Bone marrow (tissue), 2 donors: ENCODE measurements at regions not wholly inside any gene's neighbourhood (a gene's known extent, or its start where the extent isn't known, plus 50 kb on each side); places are given as distances from the start of the nearest gene placed in this dataset.
"Not testable (repeated sequence)": the region's sequence is repeated elsewhere in the genome, so short reads cannot be mapped to it uniquely, and the experiment has no call there.

Source experiments
- DNase-seq, 2 donors: peaks; one replicate each; lab custom pipeline; 2025; lab: John Stamatoyannopoulos, UW

DNA sequence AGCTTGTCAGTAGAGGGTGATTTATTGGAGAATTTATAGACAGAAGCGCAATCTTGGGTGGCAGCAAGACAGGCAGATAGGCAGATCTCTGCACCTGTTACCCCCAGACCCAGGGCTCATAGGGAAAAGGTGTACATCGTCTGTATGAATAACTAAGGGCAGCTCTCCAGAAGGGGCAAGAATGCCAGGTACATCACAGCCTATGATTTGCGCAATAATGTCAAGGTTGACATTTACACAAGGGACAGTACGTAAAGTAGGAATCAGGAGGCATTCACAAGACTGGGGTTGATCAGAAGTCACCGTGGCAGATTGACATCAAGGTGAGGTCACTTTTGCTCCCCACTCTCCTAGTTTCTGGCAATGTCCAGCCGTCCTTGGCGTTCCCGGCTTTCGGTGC is 524.1 kb downstream of the TRIML1 start:
- DNase-seq: no peak

DNA sequence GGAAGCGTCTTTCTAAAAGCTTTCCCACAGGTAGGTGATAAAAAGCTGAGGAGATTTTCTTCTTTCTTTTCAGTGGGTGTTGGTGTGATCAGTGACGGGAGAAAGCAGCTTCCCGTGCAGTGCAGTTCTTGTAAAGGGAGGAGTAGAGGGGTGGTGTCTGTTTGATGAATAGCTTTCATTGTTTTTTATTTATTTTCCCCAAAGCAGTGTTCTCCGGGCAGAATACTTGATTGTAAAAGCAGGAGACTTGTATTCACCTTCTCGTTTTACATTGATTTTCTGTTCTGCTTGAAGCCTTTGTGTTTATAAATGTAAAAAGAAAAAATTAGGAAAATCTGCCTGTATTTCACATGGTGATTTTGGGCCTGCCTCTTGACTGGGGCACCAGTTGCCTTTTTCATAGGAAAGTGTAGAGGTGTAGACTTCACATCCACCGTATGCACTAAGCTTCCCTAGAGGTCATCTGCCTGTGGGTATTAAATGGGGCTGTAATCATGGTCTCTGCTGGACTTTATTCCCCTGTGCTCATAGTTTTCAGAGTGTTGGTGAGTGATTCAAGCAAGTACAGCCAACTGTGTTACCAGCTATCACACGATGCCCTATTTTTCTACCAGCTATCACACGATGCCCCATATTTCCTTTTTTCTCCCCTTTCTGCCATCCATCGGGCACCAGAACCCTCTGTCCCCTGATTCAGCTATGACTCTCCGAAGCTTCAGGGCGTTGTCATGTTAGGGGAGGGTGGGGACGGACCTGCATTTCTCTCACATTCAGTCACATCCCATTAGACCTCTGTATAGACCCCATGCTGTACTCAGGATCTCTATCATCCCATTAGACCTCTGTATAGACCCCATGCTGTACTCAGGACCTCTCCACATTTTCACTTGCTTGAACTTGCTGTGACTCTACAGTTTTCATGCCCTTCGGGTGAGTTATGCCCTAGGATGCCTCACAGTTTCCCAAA is 526.5 kb downstream of the TRIML1 start:
- no peak for DNase-seq

DNA sequence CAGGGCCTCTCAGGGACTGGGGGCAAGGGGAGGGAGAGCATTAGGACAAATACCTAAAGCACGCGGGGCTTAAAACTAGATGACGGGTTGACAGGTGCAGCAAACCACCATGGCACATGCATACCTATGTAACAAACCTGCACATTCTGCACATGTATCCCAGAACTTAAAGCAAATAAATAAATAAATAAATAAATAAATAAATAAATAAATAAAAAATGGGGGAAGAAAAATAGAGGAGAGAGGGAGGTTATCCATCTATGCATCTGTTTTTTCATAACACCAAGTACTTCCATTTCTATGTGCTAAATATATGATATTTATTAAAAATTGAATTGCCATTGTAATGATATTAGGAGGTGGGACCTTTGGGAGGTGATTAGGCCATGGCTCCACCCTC is 539.5 kb downstream of the TRIML1 start:
- DNase-seq: not testable (repeated sequence)

DNA sequence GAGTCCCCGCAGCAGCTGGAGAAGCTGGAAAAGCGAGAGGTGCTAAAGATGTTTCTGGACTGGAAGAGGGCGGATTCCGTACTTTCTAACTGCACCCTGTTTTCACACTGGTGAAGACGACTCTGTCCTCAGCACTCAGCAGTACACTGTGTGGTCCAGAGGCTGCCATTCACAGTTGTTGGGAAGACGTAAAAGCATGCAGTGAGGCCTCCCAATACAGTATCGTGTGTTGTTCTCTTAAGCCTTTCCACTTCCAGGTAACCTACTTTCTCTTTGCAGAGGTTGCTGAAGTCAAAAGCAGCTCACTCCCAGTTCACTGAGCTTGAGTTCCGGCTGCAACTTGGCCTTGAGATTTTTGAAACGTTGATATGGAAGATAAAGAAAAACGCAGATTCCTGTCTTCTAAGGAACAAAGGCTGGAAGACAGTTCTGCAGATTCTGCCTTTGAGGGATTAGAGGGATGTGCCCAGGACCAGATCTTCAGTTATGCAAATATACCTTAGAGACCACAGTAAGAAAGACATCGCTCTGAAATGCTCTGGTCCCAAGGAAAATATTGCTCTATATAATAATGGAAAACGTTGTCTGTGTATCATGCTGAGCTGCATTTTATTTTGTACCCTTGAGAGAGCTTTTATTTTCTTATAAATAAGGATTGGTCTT is 540.9 kb downstream of the TRIML1 start:
- DNase-seq: no peak

DNA sequence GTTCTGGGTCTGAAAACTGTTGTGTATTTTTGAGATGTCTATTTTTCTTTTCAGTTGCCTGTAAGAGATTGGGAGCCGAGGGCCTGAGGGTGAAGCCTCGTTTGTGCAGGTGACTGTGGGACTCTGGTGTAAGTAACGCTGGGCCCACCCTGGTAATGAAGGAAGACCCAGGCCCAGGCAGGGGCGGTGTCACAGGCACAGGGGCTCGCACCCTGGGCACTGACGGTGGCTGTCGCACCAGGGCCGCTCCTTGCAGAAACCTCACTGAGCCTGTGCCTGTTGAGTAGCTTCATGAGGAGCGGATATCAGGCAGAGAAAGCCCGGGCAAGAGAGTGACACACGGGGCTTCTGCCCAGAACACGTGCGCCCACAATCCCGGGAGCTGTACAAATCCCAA is 541.4 kb downstream of the TRIML1 start:
- no peak for DNase-seq

DNA sequence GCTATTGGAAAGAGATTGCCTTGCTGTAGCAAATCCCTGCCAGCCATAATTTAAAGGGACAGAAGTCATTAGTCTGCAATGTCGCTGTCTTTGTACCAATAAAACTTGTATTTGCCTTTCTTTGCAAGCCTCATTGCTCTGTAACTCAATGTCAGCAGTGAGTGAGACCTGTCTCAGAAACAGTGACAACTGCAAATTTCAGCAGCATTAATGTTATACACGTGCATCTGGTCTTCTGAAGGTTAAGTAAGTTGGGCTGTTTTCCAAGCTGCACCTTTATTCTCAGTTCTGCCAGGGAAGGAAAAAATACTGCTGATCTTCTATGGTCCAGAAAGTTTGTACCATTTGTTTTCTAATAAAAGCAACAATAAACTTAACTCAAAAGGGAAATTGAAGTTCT is 543.1 kb downstream of the TRIML1 start:
- DNase-seq: no peak

DNA sequence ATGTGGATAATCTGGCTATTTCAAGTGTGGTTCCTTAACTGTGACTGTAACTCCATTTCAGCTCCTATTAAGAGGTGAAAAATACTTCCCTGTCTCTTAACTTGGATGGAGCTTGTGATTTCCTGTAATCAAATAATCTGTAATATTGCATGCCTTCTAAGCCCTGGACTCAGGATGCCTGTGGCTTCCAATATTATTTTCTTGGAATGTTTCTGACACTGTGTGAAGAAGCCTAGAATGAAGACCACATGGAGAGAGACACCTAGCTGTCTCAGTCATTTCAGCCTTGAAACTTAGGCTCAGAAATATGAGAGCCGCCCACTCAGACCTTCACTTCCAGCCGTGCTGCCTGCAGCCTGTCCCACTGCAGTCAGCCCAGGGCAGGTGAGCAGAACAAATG is 544.3 kb downstream of the TRIML1 start:
- no peak for DNase-seq

DNA sequence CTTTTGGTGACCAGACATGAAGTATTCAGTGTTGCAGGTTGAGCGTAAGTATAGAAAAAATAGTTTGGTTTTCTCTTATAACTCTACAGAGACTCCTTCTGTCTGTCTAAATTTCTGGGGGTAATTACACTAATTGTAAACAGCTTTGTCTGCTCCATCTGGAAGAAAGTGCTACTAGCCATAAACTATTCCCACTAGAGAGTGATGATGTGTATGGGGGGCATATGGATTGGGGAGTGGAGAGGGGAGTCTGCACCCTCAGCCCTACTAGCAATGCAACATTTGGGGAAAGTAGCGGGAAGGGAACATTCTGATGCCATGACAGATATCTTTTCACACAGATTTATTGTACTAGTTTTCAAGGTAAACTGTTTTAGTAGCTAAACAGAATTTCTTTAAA is 549.7 kb downstream of the TRIML1 start:
- DNase-seq: no peak

DNA sequence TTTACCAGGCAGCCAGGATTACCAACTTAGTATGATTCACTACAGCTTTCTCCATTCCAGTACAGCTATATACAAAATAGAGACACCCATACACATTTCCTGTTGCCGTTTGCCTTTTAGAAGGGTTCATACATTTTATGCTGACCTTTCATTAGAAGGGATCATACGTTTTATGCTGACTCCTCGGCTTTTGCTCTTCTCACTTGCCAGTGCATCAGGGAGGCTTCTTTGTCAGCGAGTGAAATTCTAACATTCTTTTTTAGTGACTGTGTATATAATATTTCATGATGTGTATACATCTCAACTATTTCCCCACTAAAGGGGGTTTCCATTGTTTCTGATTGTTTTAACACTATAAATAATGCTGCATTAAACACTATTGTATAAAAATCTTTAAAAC is 552.6 kb downstream of the TRIML1 start:
- no peak for DNase-seq

DNA sequence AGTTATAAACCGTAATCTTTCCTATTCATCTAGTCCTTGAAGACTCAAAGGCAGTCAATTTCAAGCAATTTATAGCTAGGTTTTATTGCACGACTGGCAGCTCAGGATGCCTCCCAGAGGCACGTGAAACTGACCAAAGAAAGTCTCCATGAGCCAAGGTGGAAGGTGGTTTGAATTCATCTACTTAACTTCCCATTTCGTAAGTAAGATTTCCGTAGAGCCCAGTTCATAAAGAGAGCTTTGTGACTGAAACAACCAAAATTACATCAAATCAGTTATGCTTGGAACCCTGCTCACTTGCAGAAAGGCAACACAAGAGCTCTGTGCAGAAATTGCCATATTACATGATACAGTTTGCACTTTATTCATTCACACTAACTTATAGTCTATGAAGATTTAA is 556.0 kb downstream of the TRIML1 start:
- no peak for DNase-seq

DNA sequence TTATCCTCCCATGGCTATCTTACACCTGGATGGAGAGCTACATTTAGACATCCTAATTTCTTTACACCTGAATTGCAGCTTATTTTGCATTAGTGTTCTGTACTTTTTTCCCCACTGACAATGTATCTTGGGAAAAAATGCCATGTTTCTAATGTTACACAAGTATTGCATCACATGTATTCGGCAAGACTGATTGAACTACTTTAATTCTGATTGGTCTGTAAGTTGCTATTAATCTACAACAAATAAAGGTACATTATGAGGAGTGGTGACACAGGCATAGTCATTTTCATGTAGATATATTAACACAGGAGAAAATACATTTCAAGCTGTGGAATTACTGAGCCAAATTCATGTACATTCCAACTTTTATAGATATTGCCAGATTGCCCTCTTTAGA is 558.0 kb downstream of the TRIML1 start:
- DNase-seq: no peak

DNA sequence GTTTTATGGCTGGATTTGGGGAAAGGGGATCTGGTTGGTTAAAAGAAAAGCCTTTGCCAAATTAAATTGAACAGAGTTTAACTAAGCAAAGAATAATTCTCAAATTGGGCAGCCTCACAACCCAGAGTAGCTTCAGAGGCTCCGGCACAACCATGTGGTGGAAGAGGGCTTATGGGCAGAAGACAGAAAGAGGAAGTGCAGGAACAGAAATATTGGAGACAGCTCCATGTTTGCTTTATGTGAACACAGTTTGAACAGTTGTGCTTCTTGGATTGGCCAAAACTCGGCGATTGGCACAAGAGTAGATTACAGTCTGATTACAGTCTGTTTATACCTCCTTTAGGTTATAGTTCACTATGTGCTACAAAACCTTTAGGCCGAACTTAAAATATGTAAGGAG is 562.7 kb downstream of the TRIML1 start:
- no peak for DNase-seq

DNA sequence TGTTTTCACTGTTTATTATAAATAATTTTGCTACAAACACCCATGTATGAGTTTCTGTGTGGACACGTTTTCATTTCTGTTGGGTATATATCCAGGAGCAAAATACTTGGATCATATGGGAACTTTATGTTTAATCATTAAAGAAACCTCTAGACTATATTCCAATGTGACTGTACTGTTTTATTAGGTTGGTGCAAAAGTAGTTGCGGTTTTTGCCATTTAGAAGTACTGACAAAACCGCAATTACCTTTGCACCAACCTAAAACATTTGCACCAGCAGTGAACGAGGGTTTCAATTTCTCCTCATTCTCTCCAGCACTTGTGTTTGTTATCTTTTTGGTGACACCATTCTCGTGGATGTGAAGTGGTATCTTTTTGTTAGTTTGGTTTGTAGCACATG is 565.0 kb downstream of the TRIML1 start:
- DNase-seq: no peak

DNA sequence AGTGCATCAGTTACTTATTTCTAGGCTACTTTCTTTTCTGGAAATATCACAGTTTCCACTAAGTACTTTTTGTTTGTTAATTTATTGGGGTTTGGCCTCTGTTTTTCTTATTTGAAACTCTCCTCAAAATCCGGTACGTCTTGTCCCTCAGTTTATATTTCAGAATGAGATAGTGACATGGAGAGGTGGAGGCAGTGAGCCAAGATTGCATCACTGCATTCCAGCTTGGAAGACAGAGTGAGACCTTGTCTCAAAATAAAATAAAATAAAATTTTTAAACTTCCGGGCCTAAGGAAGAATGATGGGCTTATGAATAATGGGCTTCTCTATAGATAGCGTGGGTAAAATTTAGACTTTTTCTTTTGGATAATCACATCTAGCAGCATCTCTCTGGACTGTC is 567.8 kb downstream of the TRIML1 start:
- DNase-seq: no peak

DNA sequence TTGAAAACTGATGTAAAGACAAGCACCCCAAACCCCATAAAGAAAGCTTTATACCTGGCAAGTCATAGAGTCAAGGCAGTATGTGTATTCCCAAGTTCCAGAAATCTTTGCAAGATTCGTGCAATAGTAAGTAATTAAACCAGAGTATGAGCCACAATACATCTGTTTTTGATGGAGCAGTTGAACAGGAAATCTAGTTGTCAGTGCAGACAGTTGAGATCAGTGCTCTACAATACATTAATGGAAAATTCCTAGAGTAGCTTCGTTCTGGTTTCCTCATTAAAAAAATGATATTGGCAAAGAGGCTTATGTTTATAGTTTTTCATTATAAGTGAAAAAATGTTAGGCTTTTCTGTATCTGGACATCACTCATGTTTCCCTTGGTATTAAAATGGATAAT is 575.3 kb downstream of the TRIML1 start:
- no peak for DNase-seq

DNA sequence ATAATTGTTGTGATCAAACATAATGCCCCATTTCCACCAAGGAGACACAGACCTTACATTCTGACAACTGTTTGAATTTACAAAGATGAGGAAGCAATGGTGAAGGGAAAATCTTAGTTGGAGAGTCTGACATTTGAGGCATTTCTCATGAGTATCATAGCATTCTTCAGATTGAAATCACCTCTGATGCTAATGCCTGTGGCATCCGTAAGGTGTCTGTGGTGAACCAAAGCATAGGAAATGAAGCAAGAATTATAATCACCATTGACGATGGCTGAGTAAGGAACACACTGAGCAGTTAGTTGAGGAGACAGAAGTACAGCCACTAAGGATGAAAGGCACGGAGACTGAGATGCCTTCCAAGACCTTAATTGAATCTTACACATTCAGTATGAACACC is 575.7 kb downstream of the TRIML1 start:
- no peak for DNase-seq

DNA sequence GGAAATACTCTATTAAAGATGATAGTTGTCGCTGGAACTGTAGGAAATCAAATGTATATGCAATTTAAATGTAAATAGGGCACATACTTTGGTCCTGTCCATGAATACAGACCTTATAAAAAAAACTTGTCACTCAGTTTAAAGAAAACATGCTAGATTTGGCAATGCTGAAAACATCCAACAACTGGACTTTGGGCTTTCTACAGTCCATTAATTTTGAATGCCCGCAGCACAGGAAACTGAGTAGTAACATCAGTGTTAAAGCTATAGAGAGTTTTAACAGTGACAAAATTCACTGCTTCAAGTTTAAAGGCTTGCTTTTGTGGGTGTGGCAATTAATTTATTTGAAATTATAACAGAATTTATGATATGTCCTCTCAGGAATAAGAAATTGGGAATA is 578.4 kb downstream of the TRIML1 start:
- no peak for DNase-seq

DNA sequence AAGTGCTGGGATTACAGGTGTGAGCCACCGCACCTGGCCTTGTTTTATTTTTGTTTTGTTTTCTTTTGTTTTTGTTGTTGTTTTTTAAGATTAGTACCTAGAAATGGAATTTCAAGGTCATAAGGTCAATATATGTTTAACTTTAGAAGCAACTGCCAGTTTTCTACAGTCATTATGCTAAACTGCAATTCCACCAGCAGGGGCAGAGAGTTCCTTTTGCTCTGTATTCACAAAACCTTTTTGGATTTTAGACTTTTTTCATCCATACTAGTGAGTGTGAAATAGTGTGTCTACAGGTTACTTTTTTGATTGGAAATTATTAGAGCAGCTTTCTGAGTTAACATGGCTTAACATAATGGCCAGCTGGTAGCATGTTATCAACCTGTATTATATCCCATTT is 580.6 kb downstream of the TRIML1 start:
- no peak for DNase-seq

DNA sequence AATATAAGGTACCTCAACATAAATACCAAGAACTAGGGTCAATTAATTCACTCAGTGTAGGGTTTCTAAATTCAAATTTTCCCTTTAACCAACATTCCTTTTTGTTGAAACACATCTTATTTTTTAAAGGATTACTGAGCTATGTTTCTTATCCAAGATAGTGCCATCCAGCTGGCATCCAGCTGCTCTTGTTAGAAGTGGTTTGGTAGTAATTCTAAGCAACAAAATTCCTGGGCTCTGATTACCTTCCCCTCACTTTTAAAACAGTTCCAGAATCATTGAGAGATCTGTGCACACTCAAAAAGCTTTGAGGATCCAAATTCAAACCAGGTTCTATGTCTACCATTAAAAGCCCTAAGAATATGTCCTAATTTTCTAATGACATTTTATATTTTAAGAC is 583.7 kb downstream of the TRIML1 start:
- DNase-seq: no peak

DNA sequence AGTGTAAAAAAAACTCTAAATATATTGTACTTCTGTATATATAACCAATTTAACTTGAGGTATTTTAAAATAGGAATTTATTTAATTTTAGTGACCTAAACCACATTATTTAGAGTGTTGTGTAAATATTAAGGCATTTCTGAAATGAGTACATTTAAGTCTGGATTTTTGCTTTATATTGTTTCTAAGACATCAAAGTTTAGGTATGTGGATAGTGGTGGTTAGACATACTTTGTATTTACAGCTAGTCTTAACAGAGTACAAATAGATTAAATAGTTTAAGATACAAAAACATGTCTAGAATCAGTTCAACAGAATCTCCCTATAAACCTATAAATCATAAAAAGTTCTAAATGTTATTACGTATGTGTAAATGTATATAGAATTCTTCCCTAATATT is 588.5 kb downstream of the TRIML1 start:
- DNase-seq: no peak

DNA sequence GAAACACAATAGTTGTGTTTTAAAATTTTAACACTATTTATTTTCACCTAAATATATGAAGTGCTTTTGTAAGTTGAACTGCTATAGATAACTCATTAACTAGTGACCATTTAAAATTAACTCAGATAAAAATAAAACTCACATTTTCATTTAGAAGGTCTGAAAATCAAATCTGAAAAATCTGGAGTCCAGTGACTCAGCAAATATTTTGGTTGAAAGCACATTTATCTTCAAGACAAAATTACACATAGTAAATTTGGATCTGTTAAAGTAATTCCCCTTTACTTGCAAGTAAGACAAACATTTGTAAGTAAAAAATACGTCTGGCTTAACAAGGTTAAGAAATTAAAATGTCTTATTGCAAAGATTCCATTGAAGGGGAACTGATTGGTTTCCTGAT is 589.1 kb downstream of the TRIML1 start:
- no peak for DNase-seq

DNA sequence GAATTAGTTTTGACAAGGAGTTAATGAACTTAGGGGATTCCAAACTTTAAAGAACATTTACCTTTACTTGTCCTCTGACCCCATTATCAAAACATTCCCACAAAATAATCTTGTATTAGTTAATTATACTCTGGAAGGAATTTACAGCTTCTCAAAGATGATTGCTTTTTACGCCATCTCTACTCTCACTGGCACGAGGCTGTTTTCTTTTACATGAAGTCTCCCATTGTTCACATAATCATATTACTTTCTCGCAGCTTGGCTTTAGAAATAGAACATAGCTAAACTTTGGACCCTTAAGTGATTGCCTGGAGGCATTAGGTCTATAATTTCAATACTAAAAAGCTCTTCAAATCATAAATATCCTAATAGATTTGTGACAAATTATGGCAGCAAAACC is 592.9 kb downstream of the TRIML1 start:
- DNase-seq: no peak

DNA sequence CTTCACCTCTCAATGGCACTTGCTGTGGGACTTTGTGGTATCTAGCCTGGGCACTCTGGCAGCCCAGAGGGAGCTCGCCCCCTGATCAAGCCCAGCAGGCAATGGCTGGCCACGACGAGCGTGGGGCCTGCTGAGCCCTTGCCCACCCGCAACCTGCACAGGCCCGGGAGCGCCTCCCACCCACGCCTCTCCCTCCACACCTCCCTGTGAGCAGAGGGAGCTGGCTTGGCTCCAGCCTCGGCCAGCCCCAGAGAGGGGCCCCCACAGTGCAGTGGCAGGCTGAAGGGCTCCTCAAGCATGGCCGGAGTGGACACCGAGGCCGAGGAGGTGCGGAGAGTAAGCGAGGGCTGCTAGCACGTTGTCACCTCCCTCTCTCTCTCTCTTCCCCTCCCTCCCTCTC is 595.8 kb downstream of the TRIML1 start:
- DNase-seq: no peak
